Calu3 (cell line): ENCODE measurements at regions not wholly inside any gene's neighbourhood (a gene's known extent, or its start where the extent isn't known, plus 50 kb on each side); places are given as distances from the start of the nearest gene placed in this dataset.

Experiments
- BruUV-seq: library from RNA; stranded (reverse); fragments of 400-500 nt; replicated peaks from 2 replicates; lab custom pipeline; 2021; lab: Mats Ljungman, UMichigan
- CTCF ChIA-PET: fragments of 300-600 bp; sonication (Branson Sonifier 250); formaldehyde crosslinking; loops from one replicate; lab custom pipeline; 2022; ENCODE audit warnings: antibody characterized with exemption; lab: Charles Lee
- DNase-seq: peaks from one replicate; pipeline ENCODE4 v3.0.0; 2022
- H3K27ac Mint-ChIP-seq: one replicate; pipeline ENCODE4 v1.8.0; 2022; ENCODE audit warnings: mixed read lengths; ENCODE audit not compliant: unreplicated experiment
- H3K27me3 Mint-ChIP-seq: one replicate; pipeline ENCODE4 v1.8.0; 2022; ENCODE audit warnings: mixed read lengths; ENCODE audit not compliant: unreplicated experiment
- H3K36me3 Mint-ChIP-seq: one replicate; pipeline ENCODE4 v1.8.0; 2022; ENCODE audit warnings: mild to moderate bottlenecking, moderate library complexity, mixed read lengths; ENCODE audit not compliant: insufficient read depth, unreplicated experiment
- H3K4me1 Mint-ChIP-seq: one replicate; pipeline ENCODE4 v1.8.0; 2022; ENCODE audit warnings: mild to moderate bottlenecking, low read depth, mixed read lengths; ENCODE audit not compliant: unreplicated experiment
- H3K4me3 Mint-ChIP-seq: one replicate; pipeline ENCODE4 v1.8.0; 2022; ENCODE audit warnings: mild to moderate bottlenecking, low read depth, moderate library complexity, mixed read lengths; ENCODE audit not compliant: unreplicated experiment
- H3K9me3 Mint-ChIP-seq: one replicate; pipeline ENCODE4 v1.8.0; 2022; ENCODE audit warnings: low read depth, mixed read lengths; ENCODE audit not compliant: unreplicated experiment
- CTCF ChIP-seq: fragments of 200-600 bp; IDR thresholded peaks from one replicate; pipeline ENCODE4 v1.8.0; 2022; ENCODE audit warnings: antibody characterized with exemption; ENCODE audit not compliant: unreplicated experiment
- intact Hi-C: fragments of 100-400 bp; cut with micrococcal nuclease; formaldehyde crosslinking; loops from one replicate; pipeline ENCODE4 v1.10.0; 2022; ENCODE audit not compliant: unreplicated experiment

GRCh38 chr13:106723036-106723435, 155.1 kb upstream of the ARGLU1 start:
- Mint-ChIP-seq H3K36me3 (peaks cover 3% of the 10 kb centered on the region), H3K4me1 (no peaks in the 10 kb centered on the region), H3K27ac (no peak overlapping the region), H3K9me3 (no peaks in the 10 kb centered on the region), H3K27me3 (no peaks in the 10 kb centered on the region), H3K4me3 (no peak overlapping the region)
- no TSS peak for BruUV-seq
- CTCF ChIA-PET, result no interaction called here
- TF ChIP-seq CTCF, result no peak
- intact Hi-C loops, result no loop called here
- DNase-seq, result no peak

GRCh38 chr13:106722620-106723019, 154.7 kb upstream of the ARGLU1 start:
- no peak for DNase-seq
- no peaks in the 10 kb centered on the region for H3K9me3 Mint-ChIP-seq
- H3K27ac Mint-ChIP-seq, result no peak overlapping the region
- intact Hi-C loops, result no loop called here
- no peaks in the 10 kb centered on the region for H3K27me3 Mint-ChIP-seq
- TF ChIP-seq CTCF, result no peak
- peaks cover 3% of the 10 kb centered on the region for H3K36me3 Mint-ChIP-seq
- H3K4me1 Mint-ChIP-seq, result no peaks in the 10 kb centered on the region
- CTCF ChIA-PET, result no interaction called here
- BruUV-seq, result no TSS peak
- H3K4me3 Mint-ChIP-seq, result no peak overlapping the region

- CTCF ChIA-PET, result no interaction called here
- no peak overlapping the region for H3K27ac Mint-ChIP-seq
- no peaks in the 10 kb centered on the region for H3K9me3 Mint-ChIP-seq
- no peak overlapping the region for H3K4me3 Mint-ChIP-seq
- no TSS peak for BruUV-seq
- no peak for TF ChIP-seq CTCF
- intact Hi-C loops, result no loop called here
- H3K27me3 Mint-ChIP-seq, result no peaks in the 10 kb centered on the region
- peaks cover 3% of the 10 kb centered on the region for H3K36me3 Mint-ChIP-seq
- no peaks in the 10 kb centered on the region for H3K4me1 Mint-ChIP-seq
- DNase-seq, result no peak
These were observed 153.7 kb upstream of the ARGLU1 start for GRCh38 chr13:106721599-106721998.

- H3K36me3 Mint-ChIP-seq, result no peaks in the 10 kb centered on the region
- no peak for TF ChIP-seq CTCF
- intact Hi-C loops, result no loop called here
- CTCF ChIA-PET, result no interaction called here
- no peak for DNase-seq
- no peak overlapping the region for H3K27ac Mint-ChIP-seq
- BruUV-seq, result no TSS peak
- H3K4me3 Mint-ChIP-seq, result no peak overlapping the region
- no peaks in the 10 kb centered on the region for H3K9me3 Mint-ChIP-seq
- no peaks in the 10 kb centered on the region for H3K4me1 Mint-ChIP-seq
- no peaks in the 10 kb centered on the region for H3K27me3 Mint-ChIP-seq
These were observed 146.5 kb upstream of the ARGLU1 start for GRCh38 chr13:106714271-106714982.
